Activated CD4-positive, alpha-beta memory T cell treated with anti-CD3 and anti-CD28 coated beads for 36 hours (primary cell): ENCODE measurements at regions not wholly inside any gene's neighbourhood (a gene's known extent, or its start where the extent isn't known, plus 50 kb on each side); places are given as distances from the start of the nearest gene placed in this dataset.
"Not testable (repeated sequence)": the region's sequence is repeated elsewhere in the genome, so short reads cannot be mapped to it uniquely, and the experiment has no call there.

Experiments used
- CTCF ChIA-PET: fragments of 350-600 bp; sonication (Branson Sonifier 250); formaldehyde crosslinking; loops from one replicate; lab custom pipeline; 2021; ENCODE audit warnings: antibody characterized with exemption, inconsistent platforms; lab: Charles Lee
- POLR2A ChIA-PET: fragments of 350-600 bp; sonication (Branson Sonifier 250); formaldehyde crosslinking; loops from one replicate; lab custom pipeline; 2021; ENCODE audit warnings: antibody characterized with exemption; lab: Charles Lee
- DNase-seq: peaks from one replicate; pipeline ENCODE4 v3.0.0-alpha.2; 2020
- H3K27ac Mint-ChIP-seq: one replicate; pipeline ENCODE4 v1.8.0; 2021; ENCODE audit warnings: mixed read lengths
- H3K27me3 Mint-ChIP-seq: one replicate; pipeline ENCODE4 v1.8.0; 2021; ENCODE audit warnings: mixed read lengths
- H3K36me3 Mint-ChIP-seq: one replicate; pipeline ENCODE4 v1.8.0; 2021; ENCODE audit warnings: mixed read lengths
- H3K4me1 Mint-ChIP-seq: one replicate; pipeline ENCODE4 v1.8.0; 2021; ENCODE audit warnings: low read depth, mixed read lengths
- H3K4me3 Mint-ChIP-seq: one replicate; pipeline ENCODE4 v1.8.0; 2021; ENCODE audit warnings: mild to moderate bottlenecking, mixed read lengths
- H3K9me3 Mint-ChIP-seq: one replicate; pipeline ENCODE4 v1.8.0; 2021; ENCODE audit warnings: mixed read lengths
- intact Hi-C: fragments of 100-400 bp; cut with micrococcal nuclease; formaldehyde crosslinking; loops from one replicate; pipeline ENCODE4 v1.15.1; 2023

- POLR2A ChIA-PET: no interaction called here
- H3K36me3 Mint-ChIP-seq: peaks cover 3% of the 10 kb centered on the region
- no peak overlapping the region for H3K4me3 Mint-ChIP-seq
- H3K27ac Mint-ChIP-seq: no peak overlapping the region
- CTCF ChIA-PET: no interaction called here
- no peaks in the 10 kb centered on the region for H3K27me3 Mint-ChIP-seq
- H3K9me3 Mint-ChIP-seq: peaks cover 30% of the 10 kb centered on the region
- intact Hi-C loops: no loop called here
- no peaks in the 10 kb centered on the region for H3K4me1 Mint-ChIP-seq
- DNase-seq: no peak
Measured at GRCh38 chrX:2162695-2163094, 338.1 kb downstream of the DHRSX start.

DNA sequence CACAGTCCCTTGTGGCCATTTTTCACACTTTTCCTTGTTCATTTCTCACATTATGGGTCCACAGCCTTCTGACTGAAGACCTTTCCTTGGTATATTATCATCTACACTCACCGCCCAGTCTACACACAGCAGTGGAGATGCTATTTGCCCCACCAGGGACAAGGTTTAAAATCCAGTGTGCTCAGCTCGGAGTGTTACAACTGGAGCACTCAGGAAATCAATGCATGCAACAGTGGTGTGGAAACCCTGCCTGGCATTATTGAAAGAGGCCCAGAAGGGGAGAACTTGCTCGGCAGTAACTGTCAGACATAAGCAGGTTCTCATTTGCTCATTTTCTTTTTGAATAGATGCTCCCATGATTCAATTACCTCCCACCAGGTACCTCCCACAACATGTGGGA is 340.9 kb downstream of the DHRSX start:
- H3K4me1 Mint-ChIP-seq: no peaks in the 10 kb centered on the region
- no peak overlapping the region for H3K4me3 Mint-ChIP-seq
- no peak for DNase-seq
- H3K27me3 Mint-ChIP-seq: no peaks in the 10 kb centered on the region
- peaks cover 3% of the 10 kb centered on the region for H3K36me3 Mint-ChIP-seq
- ChIA-PET CTCF (no interaction called here), POLR2A (no interaction called here)
- peaks cover 35% of the 10 kb centered on the region for H3K9me3 Mint-ChIP-seq
- intact Hi-C loops: no loop called here
- no peak overlapping the region for H3K27ac Mint-ChIP-seq

DNA sequence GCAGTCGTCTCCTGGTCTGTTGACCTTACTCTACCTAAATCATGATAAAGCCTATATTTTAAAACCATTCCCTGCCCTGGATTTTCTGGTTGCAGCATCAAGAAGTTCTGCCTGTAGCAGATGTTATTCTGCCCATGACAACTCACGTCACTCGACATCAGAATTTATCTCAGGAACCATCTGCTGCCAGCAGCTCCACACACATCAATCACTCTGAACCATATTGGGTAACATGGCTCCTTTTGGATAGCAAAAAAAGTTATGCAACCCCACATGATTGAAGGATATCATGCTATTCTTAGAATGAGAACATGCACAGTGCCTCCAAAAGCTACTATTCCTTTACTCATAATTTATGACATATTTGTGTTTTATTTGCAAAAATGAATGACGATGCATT is 341.4 kb downstream of the DHRSX start:
- DNase-seq: no peak
- Mint-ChIP-seq H3K36me3 (peaks cover 3% of the 10 kb centered on the region), H3K4me1 (no peaks in the 10 kb centered on the region), H3K9me3 (peaks cover 35% of the 10 kb centered on the region), H3K27me3 (no peaks in the 10 kb centered on the region), H3K27ac (no peak overlapping the region), H3K4me3 (no peak overlapping the region)
- ChIA-PET CTCF (no interaction called here), POLR2A (no interaction called here)
- intact Hi-C loops: no loop called here

GRCh38 chrX:2150722-2151121 is 350.1 kb downstream of the DHRSX start:
- peaks cover 3% of the 10 kb centered on the region for H3K36me3 Mint-ChIP-seq
- POLR2A ChIA-PET: no interaction called here
- no peak overlapping the region for H3K27ac Mint-ChIP-seq
- no peaks in the 10 kb centered on the region for H3K4me1 Mint-ChIP-seq
- CTCF ChIA-PET: no interaction called here
- no peak for DNase-seq
- H3K27me3 Mint-ChIP-seq: no peaks in the 10 kb centered on the region
- peaks cover 53% of the 10 kb centered on the region for H3K9me3 Mint-ChIP-seq
- no peak overlapping the region for H3K4me3 Mint-ChIP-seq
- intact Hi-C loops: no loop called here

- H3K4me1 Mint-ChIP-seq, CTCF ChIA-PET, POLR2A ChIA-PET, H3K36me3 Mint-ChIP-seq, H3K27me3 Mint-ChIP-seq, H3K4me3 Mint-ChIP-seq, DNase-seq, H3K27ac Mint-ChIP-seq, intact Hi-C loops: not testable (repeated sequence)
- H3K9me3 Mint-ChIP-seq: peaks cover 52% of the 10 kb centered on the region
Measured at GRCh38 chrX:2150014-2150413, 350.8 kb downstream of the DHRSX start.

DNA sequence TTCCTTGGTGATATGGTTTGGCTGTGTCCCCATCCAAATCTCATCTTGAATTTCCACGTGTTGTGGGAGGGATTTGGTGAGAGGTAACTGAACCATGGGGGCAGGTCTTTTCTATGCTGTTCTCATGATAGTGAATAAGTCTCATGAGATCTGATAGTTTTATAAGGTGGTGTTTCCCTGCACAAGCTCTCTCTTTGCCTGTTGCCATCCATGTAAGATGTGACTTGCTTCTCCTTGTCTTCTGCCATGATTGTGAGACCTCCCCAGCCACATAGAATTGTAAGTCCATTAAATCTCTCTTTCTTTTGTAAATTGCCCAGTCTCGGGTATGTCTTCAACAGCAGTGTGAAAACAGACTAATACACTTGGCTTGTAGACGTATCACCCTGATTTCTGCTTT is 351.7 kb downstream of the DHRSX start:
- POLR2A ChIA-PET, intact Hi-C loops, H3K4me3 Mint-ChIP-seq, H3K27me3 Mint-ChIP-seq, H3K36me3 Mint-ChIP-seq, DNase-seq, H3K4me1 Mint-ChIP-seq, CTCF ChIA-PET, H3K27ac Mint-ChIP-seq: not testable (repeated sequence)
- H3K9me3 Mint-ChIP-seq: peaks cover 54% of the 10 kb centered on the region

GRCh38 chrX:2147928-2148327 is 352.8 kb downstream of the DHRSX start:
- Mint-ChIP-seq H3K9me3 (peaks cover 53% of the 10 kb centered on the region), H3K36me3 (peaks cover 3% of the 10 kb centered on the region), H3K27ac (no peak overlapping the region), H3K4me3 (no peak overlapping the region), H3K4me1 (no peaks in the 10 kb centered on the region), H3K27me3 (no peaks in the 10 kb centered on the region)
- POLR2A ChIA-PET: no interaction called here
- no peak for DNase-seq
- intact Hi-C loops: no loop called here
- CTCF ChIA-PET: no interaction called here

- Mint-ChIP-seq H3K27ac (no peak overlapping the region), H3K4me1 (no peaks in the 10 kb centered on the region), H3K27me3 (no peaks in the 10 kb centered on the region), H3K36me3 (peaks cover 3% of the 10 kb centered on the region), H3K4me3 (no peak overlapping the region), H3K9me3 (peaks cover 59% of the 10 kb centered on the region)
- CTCF ChIA-PET: no interaction called here
- DNase-seq: no peak
- intact Hi-C loops: no loop called here
- POLR2A ChIA-PET: no interaction called here
Measured at GRCh38 chrX:2145692-2146367, 354.9 kb downstream of the DHRSX start.

DNA sequence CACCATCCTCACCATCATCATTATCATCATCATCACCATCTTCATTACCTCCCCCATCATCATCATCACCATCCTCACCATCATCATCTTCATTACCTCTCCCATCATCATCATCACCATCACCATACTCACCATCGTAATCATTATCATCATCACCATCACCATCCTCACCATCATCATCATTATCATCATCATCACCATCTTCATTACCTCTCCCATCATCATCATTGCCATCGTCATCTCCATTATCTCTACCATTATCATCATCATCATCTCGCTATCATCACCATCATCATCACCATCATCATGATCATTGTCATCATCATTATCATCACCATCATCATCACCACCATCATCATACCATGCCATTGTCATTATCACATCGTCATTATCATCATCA is 362.9 kb downstream of the DHRSX start:
- Mint-ChIP-seq H3K9me3 (peaks cover 32% of the 10 kb centered on the region), H3K27ac (no peak overlapping the region), H3K4me1 (no peaks in the 10 kb centered on the region), H3K36me3 (no peaks in the 10 kb centered on the region), H3K27me3 (no peaks in the 10 kb centered on the region), H3K4me3 (no peak overlapping the region)
- no peak for DNase-seq
- intact Hi-C loops: no loop called here
- ChIA-PET POLR2A (no interaction called here), CTCF (no interaction called here)

GRCh38 chrX:2136848-2137247 is 363.9 kb downstream of the DHRSX start:
- no peaks in the 10 kb centered on the region for H3K27me3 Mint-ChIP-seq
- intact Hi-C loops: no loop called here
- CTCF ChIA-PET: no interaction called here
- peaks cover 22% of the 10 kb centered on the region for H3K9me3 Mint-ChIP-seq
- DNase-seq: no peak
- POLR2A ChIA-PET: no interaction called here
- no peak overlapping the region for H3K27ac Mint-ChIP-seq
- H3K4me1 Mint-ChIP-seq: no peaks in the 10 kb centered on the region
- H3K4me3 Mint-ChIP-seq: no peak overlapping the region
- no peaks in the 10 kb centered on the region for H3K36me3 Mint-ChIP-seq

DNA sequence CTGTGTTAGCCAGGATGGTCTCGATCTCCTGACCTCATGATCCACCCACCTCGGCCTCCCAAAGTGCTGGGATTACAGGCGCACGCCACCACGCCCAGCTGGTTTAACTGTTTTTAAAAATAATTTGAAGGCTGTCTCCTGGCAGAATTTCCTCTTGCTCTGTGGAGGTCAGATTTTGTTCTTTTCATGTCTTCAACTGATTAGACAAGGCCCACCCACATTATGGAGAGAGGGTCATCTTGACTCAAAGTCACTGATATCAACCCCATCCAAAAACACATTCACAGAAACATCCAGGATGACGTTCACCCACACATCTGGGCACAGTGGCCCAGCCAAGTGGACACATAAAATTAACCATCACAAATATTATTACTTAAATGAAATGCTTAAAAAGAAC is 365.4 kb downstream of the DHRSX start:
- ChIA-PET POLR2A (no interaction called here), CTCF (no interaction called here)
- peaks cover 12% of the 10 kb centered on the region for H3K9me3 Mint-ChIP-seq
- no peaks in the 10 kb centered on the region for H3K4me1 Mint-ChIP-seq
- DNase-seq: no peak
- H3K36me3 Mint-ChIP-seq: no peaks in the 10 kb centered on the region
- no peak overlapping the region for H3K27ac Mint-ChIP-seq
- intact Hi-C loops: no loop called here
- H3K27me3 Mint-ChIP-seq: no peaks in the 10 kb centered on the region
- H3K4me3 Mint-ChIP-seq: no peak overlapping the region

GRCh38 chrX:2134782-2135181 is 366.0 kb downstream of the DHRSX start:
- intact Hi-C loops: no loop called here
- Mint-ChIP-seq H3K4me1 (no peaks in the 10 kb centered on the region), H3K27me3 (no peaks in the 10 kb centered on the region), H3K4me3 (no peak overlapping the region), H3K9me3 (peaks cover 7% of the 10 kb centered on the region), H3K27ac (no peak overlapping the region), H3K36me3 (no peaks in the 10 kb centered on the region)
- CTCF ChIA-PET: no interaction called here
- POLR2A ChIA-PET: no interaction called here
- no peak for DNase-seq
